HK-2 (cell line): ENCODE measurements at regions not wholly inside any gene's neighbourhood (a gene's known extent, or its start where the extent isn't known, plus 50 kb on each side); places are given as distances from the start of the nearest gene placed in this dataset.

Source experiments
- DNase-seq: peaks from one replicate; pipeline ENCODE4 v3.0.0-alpha.2; 2018; ENCODE audit not compliant: unreplicated experiment

DNA sequence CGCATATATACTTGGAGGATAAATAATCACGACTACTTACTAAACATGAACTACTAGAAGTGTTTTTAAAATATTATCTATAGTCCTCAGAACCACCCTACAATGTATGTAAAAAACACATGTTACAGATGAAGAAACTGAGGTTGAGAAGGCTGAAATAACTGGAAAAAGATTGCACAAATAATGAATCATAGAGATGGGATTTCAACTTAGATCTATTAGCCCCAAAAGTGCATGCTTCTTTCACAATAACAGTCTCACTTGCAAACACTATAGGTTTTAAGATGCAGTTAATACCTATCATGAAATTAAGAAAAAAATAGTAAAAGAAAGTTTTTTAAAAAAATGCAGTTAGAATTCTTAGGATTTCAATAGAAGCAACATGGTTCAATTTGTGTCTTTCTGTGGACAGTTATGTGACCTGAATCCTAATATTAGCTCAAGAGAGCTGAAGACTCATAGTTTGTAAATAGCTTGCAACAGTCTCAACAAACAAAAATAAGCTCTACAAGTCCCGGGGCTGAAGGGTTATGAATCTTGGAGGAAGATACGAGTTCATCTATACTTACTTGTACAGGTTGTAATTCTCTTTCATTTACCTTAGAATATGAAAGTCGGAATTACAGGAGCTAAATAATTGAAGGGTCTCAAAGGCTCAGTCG is 58.6 kb upstream of the NTPCR start:
- no peak for DNase-seq

DNA sequence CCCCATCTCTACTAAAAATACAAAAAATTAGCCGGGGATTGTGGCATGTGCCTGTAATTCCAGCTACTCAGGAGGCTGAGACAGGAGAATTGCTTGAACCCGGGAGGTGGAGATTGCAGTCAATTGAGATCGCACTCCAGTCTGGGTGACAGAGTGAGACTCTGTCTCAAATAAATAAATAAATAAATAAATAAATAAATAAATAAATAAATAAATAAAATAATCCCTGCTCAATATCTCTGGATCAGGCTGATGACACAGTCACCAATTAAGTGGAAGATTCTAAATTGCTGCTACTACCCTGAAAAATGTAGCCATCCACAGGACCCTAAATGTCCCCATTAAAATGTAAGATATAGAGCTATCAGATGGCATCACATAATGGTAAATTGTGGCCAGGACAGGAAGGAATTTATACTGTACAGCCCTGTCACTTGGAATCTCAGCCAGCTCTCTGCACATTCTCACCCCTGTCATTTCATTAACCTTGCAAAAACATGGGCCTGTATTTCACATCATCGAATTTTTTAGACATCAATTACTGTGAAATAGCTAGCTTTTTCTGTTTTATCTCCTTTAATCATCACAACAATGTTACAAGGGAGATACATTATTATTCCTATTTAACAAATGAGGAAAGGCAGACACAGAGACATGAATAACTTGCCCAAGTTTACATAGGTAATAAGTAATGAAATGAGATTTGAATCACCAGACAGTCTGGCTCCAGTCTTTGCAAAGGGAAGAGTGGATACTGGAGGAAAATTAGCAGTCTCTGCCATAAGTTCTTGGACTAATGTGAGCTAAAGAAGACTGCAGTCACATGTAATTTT is 56.7 kb upstream of the NTPCR start:
- no peak for DNase-seq

DNA sequence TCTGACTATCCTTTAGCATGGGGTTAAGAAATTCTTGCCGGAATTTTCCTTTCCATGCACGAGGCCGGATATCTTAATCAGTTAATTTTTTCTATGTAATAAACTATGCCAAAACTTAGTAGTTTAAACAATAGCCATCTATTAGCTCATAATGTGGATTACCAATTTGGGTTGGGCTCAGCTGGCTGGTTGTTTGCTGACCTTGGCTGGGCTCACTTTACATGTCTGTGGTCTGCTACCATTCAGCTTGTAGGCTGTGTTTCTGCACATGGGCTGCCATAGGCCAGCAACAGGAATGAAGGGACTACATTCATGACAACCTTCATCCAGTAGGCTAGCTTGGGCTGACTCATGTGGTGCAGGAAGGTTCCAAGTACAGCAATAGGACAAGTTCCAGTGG is 56.0 kb upstream of the NTPCR start:
- no peak for DNase-seq

DNA sequence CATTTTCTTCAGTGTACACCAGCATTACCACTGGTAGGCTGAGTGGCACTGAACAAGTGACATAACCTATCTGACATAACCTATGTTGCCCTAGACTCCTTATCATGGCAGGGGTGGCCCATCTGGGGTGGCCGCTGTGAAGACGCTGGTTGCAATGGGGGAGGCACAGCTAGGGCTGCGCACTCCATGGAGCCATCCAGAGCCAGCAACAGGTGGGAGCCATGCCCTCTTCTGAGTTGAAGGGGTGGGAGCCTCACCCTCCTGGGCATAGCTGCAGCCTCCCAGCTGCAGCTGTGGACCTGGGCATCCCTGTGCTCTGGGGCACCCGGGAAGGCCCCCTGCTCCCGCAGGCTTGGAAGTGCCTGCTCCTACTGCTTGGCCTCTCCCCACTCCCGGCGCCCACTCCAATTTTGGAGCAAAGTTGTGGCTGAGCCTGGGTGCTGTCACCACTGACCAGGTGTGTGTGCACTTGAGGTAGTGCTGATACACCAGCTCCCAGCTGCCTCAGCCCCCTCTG is 52.4 kb upstream of the NTPCR start:
- no peak for DNase-seq

DNA sequence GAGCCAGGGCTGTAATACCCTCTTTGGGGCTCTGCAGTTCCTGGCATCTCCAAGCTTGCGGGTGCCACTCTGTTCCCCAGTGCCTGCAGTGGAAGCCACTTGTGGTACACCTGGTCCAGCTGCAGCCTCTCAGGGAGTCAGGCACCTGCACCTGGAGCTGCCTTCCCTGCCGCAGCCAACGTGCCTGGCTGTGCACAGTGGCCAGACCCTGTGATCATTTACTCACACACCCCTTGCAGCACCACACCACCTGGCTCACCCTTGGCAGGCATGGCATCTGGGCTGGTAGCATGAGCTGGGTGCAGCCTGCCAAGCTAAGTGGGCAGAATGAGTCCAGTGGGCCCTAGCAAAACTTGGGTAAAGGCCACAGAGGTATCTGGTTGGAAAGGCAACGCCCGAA is 51.1 kb upstream of the NTPCR start:
- DNase-seq, result no peak

DNA sequence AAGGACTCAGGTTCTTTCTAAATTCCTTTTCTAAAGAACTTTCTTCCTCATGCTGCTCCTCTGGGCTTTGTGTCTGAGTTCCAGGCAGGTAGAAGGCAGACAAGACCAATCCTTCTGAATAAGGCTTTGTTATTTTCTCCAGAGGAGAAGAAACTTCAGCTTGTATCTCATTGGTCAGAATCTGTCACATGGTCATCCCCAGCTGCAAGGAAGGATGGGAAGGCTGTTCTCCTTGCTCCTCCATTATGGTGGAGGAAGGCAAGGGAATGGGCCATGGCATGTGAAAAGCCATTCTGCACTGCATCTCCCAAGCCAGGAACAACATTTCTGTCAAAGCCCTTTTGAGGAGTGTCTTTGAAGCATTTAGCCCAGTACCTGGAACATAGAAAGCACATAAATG is 50.6 kb upstream of the NTPCR start:
- DNase-seq, result no peak
